ENCODE measurements at regions not wholly inside any gene's neighbourhood (a gene's known extent, or its start where the extent isn't known, plus 50 kb on each side); places are given as distances from the start of the nearest gene placed in this dataset.
A peak's percentile ranks its signal among the peaks of the same experiment; 100 is the strongest.

GRCh38 chr16:26930786-26931581 lies 135.7 kb upstream of the C16orf82 start:
- Histone ChIP-seq H3K79me2 (ENCODE audit: low read length) (no peaks in the 10 kb centered on the region), H3K4me3 (ENCODE audit: low read length) (no peak overlapping the region), H3K4me1 (ENCODE audit: low read length) (no peaks in the 10 kb centered on the region), H3K9me2 (replicated peaks; ENCODE audit: insufficient read depth, low read length) (no peaks in the 10 kb centered on the region), H3K9me3 (ENCODE audit: low read length) (no peaks in the 10 kb centered on the region), H3K36me3 (ENCODE audit: insufficient read depth, low read length) (no peaks in the 10 kb centered on the region), H2AFZ (ENCODE audit: low read length) (no peak overlapping the region), H4K20me1 (ENCODE audit: insufficient read depth, low read depth, low read length) (no peaks in the 10 kb centered on the region), H3K27me3 (ENCODE audit: low read length) (no peaks in the 10 kb centered on the region), H3K27ac (ENCODE audit: low read length) (no peak overlapping the region), H3K9ac (ENCODE audit: low read length) (no peak overlapping the region), H3K4me2 (ENCODE audit: low read depth, low read length, poor library complexity, severe bottlenecking) (no peak overlapping the region)
- no peak for DNase-seq

- Histone ChIP-seq H3K9me2 (replicated peaks; ENCODE audit: insufficient read depth, low read length) (no peaks in the 10 kb centered on the region), H3K27ac (ENCODE audit: low read length) (no peak overlapping the region), H3K4me2 (ENCODE audit: low read depth, low read length, poor library complexity, severe bottlenecking) (no peak overlapping the region), H3K27me3 (ENCODE audit: low read length) (no peaks in the 10 kb centered on the region), H3K79me2 (ENCODE audit: low read length) (no peaks in the 10 kb centered on the region), H3K36me3 (ENCODE audit: insufficient read depth, low read length) (no peaks in the 10 kb centered on the region), H2AFZ (ENCODE audit: low read length) (no peak overlapping the region), H3K9me3 (ENCODE audit: low read length) (no peaks in the 10 kb centered on the region), H4K20me1 (ENCODE audit: insufficient read depth, low read depth, low read length) (no peaks in the 10 kb centered on the region), H3K4me3 (ENCODE audit: low read length) (no peak overlapping the region), H3K4me1 (ENCODE audit: low read length) (no peaks in the 10 kb centered on the region), H3K9ac (ENCODE audit: low read length) (no peak overlapping the region)
- no peak for DNase-seq
These were observed 116.1 kb upstream of the C16orf82 start for GRCh38 chr16:26950636-26951035.

- H3K9ac ChIP-seq (ENCODE audit: low read length), result no peak overlapping the region
- H2AFZ ChIP-seq (ENCODE audit: low read length), result no peak overlapping the region
- H3K27ac ChIP-seq (ENCODE audit: low read length), result no peak overlapping the region
- H3K27me3 ChIP-seq (ENCODE audit: low read length), result no peaks in the 10 kb centered on the region
- H3K4me3 ChIP-seq (ENCODE audit: low read length), result no peak overlapping the region
- H3K9me3 ChIP-seq (ENCODE audit: low read length), result no peaks in the 10 kb centered on the region
- no peaks in the 10 kb centered on the region for H4K20me1 ChIP-seq (ENCODE audit: insufficient read depth, low read depth, low read length)
- H3K4me1 ChIP-seq (ENCODE audit: low read length), result no peaks in the 10 kb centered on the region
- H3K4me2 ChIP-seq (ENCODE audit: low read depth, low read length, poor library complexity, severe bottlenecking), result no peak overlapping the region
- DNase-seq, result no peak
- H3K9me2 ChIP-seq (replicated peaks; ENCODE audit: insufficient read depth, low read length), result no peaks in the 10 kb centered on the region
- H3K79me2 ChIP-seq (ENCODE audit: low read length), result no peaks in the 10 kb centered on the region
- H3K36me3 ChIP-seq (ENCODE audit: insufficient read depth, low read length), result no peaks in the 10 kb centered on the region
These were observed 114.8 kb upstream of the C16orf82 start for GRCh38 chr16:26951950-26952349.

GRCh38 chr16:26952411-26952810 lies 114.3 kb upstream of the C16orf82 start:
- Histone ChIP-seq H2AFZ (ENCODE audit: low read length) (no peak overlapping the region), H3K27ac (ENCODE audit: low read length) (no peak overlapping the region), H3K4me2 (ENCODE audit: low read depth, low read length, poor library complexity, severe bottlenecking) (no peak overlapping the region), H3K4me3 (ENCODE audit: low read length) (no peak overlapping the region), H3K4me1 (ENCODE audit: low read length) (no peaks in the 10 kb centered on the region), H3K9me3 (ENCODE audit: low read length) (no peaks in the 10 kb centered on the region), H3K9me2 (replicated peaks; ENCODE audit: insufficient read depth, low read length) (no peaks in the 10 kb centered on the region), H3K27me3 (ENCODE audit: low read length) (no peaks in the 10 kb centered on the region), H3K36me3 (ENCODE audit: insufficient read depth, low read length) (no peaks in the 10 kb centered on the region), H4K20me1 (ENCODE audit: insufficient read depth, low read depth, low read length) (no peaks in the 10 kb centered on the region), H3K9ac (ENCODE audit: low read length) (no peak overlapping the region), H3K79me2 (ENCODE audit: low read length) (no peaks in the 10 kb centered on the region)
- DNase-seq, result no peak

GRCh38 chr16:26957283-26957859 lies 109.4 kb upstream of the C16orf82 start:
- Histone ChIP-seq H3K79me2 (ENCODE audit: low read length) (no peaks in the 10 kb centered on the region), H3K9me2 (replicated peaks; ENCODE audit: insufficient read depth, low read length) (no peaks in the 10 kb centered on the region), H3K36me3 (ENCODE audit: insufficient read depth, low read length) (no peaks in the 10 kb centered on the region), H3K4me2 (ENCODE audit: low read depth, low read length, poor library complexity, severe bottlenecking) (no peak overlapping the region), H3K27me3 (ENCODE audit: low read length) (no peaks in the 10 kb centered on the region), H3K27ac (ENCODE audit: low read length) (no peak overlapping the region), H3K9ac (ENCODE audit: low read length) (no peak overlapping the region), H4K20me1 (ENCODE audit: insufficient read depth, low read depth, low read length) (no peaks in the 10 kb centered on the region), H3K4me1 (ENCODE audit: low read length) (no peaks in the 10 kb centered on the region), H3K9me3 (ENCODE audit: low read length) (no peaks in the 10 kb centered on the region), H3K4me3 (ENCODE audit: low read length) (no peak overlapping the region), H2AFZ (ENCODE audit: low read length) (no peak overlapping the region)
- DNase-seq, result no peak

GRCh38 chr16:26959416-26960009 lies 107.2 kb upstream of the C16orf82 start:
- Histone ChIP-seq H3K9me3 (ENCODE audit: low read length) (no peaks in the 10 kb centered on the region), H4K20me1 (ENCODE audit: insufficient read depth, low read depth, low read length) (no peaks in the 10 kb centered on the region), H3K27me3 (ENCODE audit: low read length) (no peaks in the 10 kb centered on the region), H3K4me3 (ENCODE audit: low read length) (no peak overlapping the region), H3K4me1 (ENCODE audit: low read length) (no peaks in the 10 kb centered on the region), H3K9ac (ENCODE audit: low read length) (no peak overlapping the region), H3K9me2 (replicated peaks; ENCODE audit: insufficient read depth, low read length) (no peaks in the 10 kb centered on the region), H3K27ac (ENCODE audit: low read length) (no peak overlapping the region), H2AFZ (ENCODE audit: low read length) (no peak overlapping the region), H3K36me3 (ENCODE audit: insufficient read depth, low read length) (no peaks in the 10 kb centered on the region), H3K79me2 (ENCODE audit: low read length) (no peaks in the 10 kb centered on the region), H3K4me2 (ENCODE audit: low read depth, low read length, poor library complexity, severe bottlenecking) (no peak overlapping the region)
- no peak for DNase-seq

GRCh38 chr16:26961459-26961858 lies 105.3 kb upstream of the C16orf82 start:
- Histone ChIP-seq H3K27ac (ENCODE audit: low read length) (no peak overlapping the region), H2AFZ (ENCODE audit: low read length) (no peak overlapping the region), H3K9me3 (ENCODE audit: low read length) (no peaks in the 10 kb centered on the region), H3K27me3 (ENCODE audit: low read length) (no peaks in the 10 kb centered on the region), H3K4me1 (ENCODE audit: low read length) (no peaks in the 10 kb centered on the region), H3K4me3 (ENCODE audit: low read length) (no peak overlapping the region), H3K4me2 (ENCODE audit: low read depth, low read length, poor library complexity, severe bottlenecking) (no peak overlapping the region), H3K36me3 (ENCODE audit: insufficient read depth, low read length) (no peaks in the 10 kb centered on the region), H3K9me2 (replicated peaks; ENCODE audit: insufficient read depth, low read length) (no peaks in the 10 kb centered on the region), H4K20me1 (ENCODE audit: insufficient read depth, low read depth, low read length) (no peaks in the 10 kb centered on the region), H3K9ac (ENCODE audit: low read length) (no peak overlapping the region), H3K79me2 (ENCODE audit: low read length) (no peaks in the 10 kb centered on the region)
- no peak for DNase-seq

- Histone ChIP-seq H3K4me2 (ENCODE audit: low read depth, low read length, poor library complexity, severe bottlenecking) (no peak overlapping the region), H3K4me3 (ENCODE audit: low read length) (no peak overlapping the region), H3K79me2 (ENCODE audit: low read length) (no peaks in the 10 kb centered on the region), H3K27ac (ENCODE audit: low read length) (no peak overlapping the region), H3K9me2 (replicated peaks; ENCODE audit: insufficient read depth, low read length) (no peaks in the 10 kb centered on the region), H3K27me3 (ENCODE audit: low read length) (no peaks in the 10 kb centered on the region), H3K9me3 (ENCODE audit: low read length) (no peaks in the 10 kb centered on the region), H3K4me1 (ENCODE audit: low read length) (no peaks in the 10 kb centered on the region), H3K36me3 (ENCODE audit: insufficient read depth, low read length) (no peaks in the 10 kb centered on the region), H3K9ac (ENCODE audit: low read length) (no peak overlapping the region), H4K20me1 (ENCODE audit: insufficient read depth, low read depth, low read length) (no peaks in the 10 kb centered on the region), H2AFZ (ENCODE audit: low read length) (no peak overlapping the region)
- peak; percentile 74 for DNase-seq
These were observed 103.6 kb upstream of the C16orf82 start for GRCh38 chr16:26963109-26963508.

Data from Karpas-422 (cell line).